ENCODE measurements at regions not wholly inside any gene's neighbourhood (a gene's known extent, or its start where the extent isn't known, plus 50 kb on each side); places are given as distances from the start of the nearest gene placed in this dataset.

DNA sequence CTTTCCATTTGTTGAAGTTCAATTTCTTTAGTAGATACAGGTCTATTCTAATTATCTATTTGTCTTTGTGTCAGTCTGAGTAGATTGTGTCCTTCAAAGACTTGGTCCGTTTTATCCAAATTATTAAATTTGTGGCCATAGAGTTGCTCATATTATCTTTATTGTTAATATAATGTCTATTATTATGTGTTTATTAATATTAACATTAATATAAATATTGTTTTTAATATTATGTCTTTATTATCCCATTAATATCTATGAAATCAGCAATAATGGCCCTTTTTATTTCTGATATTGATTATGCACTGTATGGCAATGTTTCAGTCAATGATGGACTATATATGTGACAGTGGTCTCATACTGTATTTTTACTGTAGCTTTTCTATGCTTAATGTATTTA lies 2067.3 kb upstream of the AGA start:
- DNase-seq = no peak

DNA sequence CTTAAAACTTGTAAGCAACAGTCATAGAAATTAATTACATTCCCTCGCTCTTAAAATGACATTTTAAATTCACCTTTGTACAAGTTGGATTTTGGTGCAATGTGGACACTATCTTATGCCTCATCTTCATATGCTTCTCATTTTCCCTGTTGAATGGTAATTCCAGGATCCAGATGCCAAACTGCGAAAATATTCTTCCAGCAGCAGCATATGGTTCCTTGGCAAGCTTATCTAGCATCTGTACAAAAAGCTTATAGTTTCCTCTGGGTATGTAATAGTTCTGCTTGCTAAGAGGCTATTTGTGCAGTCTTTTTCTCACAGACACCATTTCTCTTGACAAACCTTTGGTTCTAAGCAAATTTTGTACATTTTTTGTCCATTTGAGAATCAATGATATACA lies 2079.7 kb upstream of the AGA start:
- no peak for DNase-seq

DNA sequence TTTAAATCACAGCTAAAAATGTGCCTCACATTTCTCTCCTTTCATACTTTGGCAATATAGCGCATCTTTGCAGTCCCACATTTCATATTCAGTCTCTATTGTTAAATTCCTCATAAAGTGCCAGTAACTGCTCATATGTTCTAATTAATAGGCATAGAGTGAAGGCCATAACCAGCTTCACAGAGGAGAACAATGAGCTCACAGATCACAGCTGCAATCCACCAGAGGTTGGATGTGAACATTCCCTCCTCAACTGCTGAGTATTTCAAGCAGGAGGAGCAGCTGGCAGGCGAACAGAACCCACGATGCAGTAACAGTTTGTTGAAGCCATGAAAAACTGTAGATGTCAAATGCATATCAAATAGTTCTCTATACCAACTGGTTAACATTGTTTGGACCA lies 2088.7 kb upstream of the AGA start:
- no peak for DNase-seq

DNA sequence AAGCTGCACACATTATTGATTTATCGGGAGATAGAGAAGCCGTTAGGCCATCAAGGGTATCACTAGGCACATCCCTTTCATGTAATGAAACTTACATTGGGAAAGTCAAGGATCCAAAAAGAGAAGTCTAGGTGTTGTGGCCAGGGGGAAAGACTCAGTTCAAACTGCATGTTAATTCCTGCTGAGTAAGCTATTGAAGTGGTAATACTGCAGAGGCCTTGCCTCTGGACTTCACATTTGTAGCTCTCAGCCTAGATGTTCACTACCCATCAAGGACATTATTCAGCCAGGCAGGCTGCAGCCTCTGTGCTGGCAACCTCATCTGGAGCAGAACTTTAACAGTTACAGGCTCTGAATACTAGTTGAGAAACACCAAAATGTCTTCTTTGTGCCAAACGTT lies 2094.5 kb upstream of the AGA start:
- DNase-seq = no peak

DNA sequence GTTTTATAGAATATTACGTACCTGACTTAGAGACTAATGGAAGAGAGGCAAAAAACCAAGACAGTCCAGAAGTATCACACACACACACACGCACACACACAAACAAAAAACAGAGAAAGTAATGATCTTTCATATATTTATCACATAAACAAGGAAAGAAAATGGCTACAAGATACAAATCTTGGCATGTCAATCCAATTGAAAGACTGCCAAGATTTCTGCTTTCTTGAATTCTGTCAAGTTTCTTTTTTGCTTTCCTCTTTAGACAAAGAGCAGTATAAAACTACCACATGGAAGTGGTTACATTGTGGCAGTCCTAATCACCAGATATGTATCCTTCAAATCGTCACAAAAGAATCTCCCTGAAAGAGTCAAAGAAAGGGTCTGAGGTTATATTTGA lies 2097.4 kb upstream of the AGA start:
- DNase-seq = no peak

DNA sequence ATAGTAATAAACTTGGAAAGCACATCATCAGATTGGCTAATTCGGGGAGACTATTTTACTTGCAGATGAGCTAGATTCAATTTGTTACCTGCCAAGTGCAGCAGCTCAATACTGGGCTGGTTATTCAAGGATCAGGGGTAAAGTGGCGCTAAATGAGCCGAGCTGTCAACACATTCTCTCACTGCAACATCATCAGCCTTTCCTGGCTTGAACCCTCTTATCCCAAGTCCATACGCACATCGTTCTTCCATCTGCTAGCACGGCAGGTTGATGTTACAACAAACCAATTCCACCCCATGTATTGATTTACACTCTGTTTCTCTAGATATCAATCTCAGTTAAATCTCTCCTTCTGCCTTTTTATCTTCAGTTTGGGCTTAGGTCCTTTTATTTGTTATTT lies 2101.5 kb upstream of the AGA start:
- DNase-seq = no peak

DNA sequence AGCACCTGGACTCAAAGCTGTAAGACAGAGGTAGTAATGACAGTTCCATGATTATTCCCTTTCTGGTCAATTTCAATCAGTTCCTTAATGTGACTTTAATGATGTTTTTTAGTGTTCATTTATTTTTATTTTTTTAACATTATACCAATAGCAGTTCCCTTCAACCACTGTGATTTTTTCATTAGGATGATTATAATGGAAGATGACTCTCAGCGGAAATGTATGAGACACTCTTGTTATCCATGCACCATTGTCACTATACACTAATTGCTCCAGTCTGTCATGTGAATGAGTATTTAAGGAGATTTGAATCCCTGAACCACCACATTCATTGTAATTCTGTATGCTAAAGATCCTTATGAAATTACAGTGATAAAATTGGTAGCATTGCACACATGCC lies 2102.3 kb upstream of the AGA start:
- DNase-seq = no peak

DNA sequence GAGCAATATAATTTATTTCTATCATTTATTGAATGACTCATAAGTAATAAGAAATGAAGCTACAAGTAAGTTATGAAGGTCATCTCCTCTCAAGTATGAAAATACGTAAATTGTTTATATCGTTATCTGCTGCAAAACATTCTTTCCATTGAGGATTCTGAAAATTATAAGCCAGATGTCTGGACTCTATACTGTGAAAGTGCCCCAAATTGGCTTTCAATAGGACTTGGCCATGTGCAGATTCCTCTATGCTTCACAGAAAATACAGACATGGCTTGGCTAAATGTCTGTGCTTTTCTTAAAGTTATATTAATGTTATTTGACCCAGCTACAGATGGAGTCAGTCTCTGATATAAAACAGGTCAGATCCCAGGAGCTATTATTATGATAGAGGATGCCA lies 2109.9 kb upstream of the AGA start:
- DNase-seq = no peak

DNA sequence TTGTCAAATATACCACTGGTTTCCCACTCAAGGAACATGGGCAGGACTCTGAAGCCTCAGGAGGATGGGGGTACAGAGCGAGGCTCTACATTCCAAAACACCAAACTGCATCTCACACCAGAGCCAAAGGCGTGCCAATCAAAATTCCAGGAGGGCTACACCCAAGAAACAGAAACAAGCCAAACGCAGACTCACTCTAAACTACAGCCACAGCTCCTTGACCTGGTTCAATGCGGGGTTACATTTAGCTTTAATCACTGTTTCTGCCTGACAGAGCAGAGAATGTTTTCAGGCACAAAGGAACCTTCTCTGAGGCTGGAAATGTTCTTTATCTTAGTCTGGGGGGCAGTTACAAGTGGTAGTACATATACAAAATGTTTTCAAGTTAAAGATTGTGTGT lies 2121.5 kb upstream of the AGA start:
- no peak for DNase-seq

DNA sequence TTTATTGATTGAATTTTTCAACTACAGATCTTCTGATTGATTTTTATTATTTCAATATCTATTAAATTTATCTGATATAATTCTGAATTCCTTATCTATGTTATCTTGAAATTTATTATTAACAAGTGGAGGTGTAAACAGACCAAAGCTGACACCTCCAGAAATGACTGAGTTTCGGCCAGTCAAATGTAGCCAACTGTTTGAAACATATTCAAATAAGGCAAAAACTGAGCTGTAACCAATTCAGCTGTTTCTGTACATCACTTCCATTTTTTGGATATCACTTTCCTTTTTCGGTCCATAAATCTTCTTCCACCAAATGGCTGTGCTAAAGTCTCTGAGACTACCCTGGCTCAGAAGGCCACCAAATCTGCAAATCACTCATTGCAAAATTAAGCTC lies 2127.3 kb upstream of the AGA start:
- DNase-seq = no peak

DNA sequence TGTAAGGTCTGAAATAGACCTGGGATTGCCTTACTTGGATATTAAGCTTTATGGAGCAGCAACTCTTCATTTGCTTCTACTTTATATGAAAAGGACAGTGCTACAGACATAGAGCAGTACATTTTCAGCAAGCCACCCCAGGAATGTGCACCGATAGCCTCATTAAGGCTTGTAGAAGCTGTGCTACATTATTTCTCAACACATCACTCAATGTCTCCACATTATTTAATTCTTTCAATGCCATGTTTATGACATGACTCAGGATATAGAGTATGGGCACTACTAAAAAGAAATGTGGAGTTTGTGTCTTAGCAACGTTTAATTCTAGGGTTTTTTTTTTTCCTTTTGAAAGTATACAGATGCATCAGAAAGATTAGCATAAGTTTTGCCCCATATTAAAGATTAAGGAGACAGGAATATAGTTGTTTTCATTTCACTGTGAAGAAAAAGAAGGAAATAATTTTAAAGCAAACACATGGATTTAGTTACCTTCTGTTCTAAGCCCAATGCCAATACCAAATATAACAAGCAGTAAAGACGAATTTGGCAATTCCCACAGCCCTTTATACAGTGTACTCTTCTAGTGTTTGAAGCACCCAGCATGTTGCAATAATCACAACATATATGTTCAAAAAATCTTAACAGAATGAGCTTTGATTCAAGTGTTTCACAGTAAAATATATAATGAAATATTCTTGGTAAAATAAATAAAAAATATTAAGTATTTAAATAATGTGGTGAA lies 2140.1 kb upstream of the AGA start:
- no peak for DNase-seq

DNA sequence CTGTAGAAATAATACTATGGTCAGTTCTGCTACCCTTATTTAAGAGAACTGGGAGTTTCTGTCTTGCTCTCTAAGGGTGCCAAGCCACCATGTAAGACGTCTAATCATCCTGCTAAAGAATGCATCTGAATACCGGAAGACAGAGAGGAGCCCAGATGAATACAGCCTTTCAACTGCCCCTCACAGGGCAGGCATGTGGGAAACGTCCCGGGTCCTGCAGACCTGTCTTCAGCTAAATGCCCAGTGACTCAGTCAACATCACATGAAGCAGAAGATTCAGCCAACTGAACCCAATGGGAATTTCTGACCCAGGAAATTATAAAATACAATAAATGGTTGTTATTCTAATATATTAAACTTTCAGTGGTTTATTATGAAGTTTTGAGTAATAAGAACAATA lies 2141.0 kb upstream of the AGA start:
- no peak for DNase-seq

DNA sequence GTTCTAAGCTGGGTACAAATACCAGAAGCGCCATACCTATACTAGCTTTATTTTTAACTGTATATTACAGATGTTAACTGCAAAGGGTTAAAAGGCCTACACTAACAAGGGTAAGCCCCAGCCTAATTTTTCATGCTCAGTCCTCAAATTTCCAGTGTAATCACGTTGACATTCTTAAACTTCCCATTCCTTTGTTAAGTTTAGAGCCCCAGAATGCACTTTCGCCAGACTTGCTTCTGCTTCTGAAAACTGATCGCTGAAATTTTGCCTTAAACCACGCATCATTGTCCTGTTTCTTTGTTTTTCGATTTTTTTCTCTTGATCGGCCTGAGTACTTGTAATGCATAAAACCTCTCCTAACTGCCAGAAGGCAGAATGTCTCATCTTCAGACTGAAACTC lies 2141.9 kb upstream of the AGA start:
- DNase-seq = no peak

DNA sequence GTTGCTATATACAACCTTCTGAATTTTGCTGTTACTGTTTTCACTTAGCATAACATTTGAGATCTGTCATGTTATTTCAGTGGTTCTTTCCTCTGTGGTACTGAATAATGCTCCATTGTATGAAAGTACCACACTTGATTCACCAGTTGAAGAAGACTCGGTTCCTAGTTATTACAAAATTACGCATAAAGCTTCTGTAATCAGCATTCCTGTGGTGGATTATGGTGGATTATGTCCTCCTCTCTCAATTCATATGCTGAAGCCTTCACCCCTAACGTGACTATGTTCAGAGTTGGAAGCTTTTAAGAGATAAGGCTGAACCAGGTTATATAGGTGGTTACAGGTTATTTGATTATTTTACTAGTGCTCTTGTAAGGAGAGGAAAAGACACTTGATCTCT lies 2143.5 kb upstream of the AGA start:
- DNase-seq = no peak

DNA sequence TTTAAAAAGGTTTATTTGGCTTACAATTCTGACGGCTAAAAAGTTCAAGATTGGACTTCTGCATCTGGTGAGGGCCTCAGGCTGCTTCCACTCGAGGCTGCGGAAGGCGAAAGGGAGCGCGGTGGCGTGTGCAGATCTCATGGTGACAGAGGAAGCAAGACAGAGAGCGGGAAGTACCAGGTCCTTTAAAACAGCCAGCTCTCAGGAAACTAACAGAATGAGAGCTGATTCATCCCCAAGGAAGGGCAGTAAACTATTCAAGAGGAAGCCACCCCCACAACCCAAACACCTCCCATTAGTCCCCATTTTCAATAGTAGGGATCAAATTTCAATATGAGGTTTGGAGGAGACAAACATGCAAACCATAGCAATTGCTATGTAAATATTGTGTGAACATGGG lies 2144.2 kb upstream of the AGA start:
- DNase-seq = no peak

DNA sequence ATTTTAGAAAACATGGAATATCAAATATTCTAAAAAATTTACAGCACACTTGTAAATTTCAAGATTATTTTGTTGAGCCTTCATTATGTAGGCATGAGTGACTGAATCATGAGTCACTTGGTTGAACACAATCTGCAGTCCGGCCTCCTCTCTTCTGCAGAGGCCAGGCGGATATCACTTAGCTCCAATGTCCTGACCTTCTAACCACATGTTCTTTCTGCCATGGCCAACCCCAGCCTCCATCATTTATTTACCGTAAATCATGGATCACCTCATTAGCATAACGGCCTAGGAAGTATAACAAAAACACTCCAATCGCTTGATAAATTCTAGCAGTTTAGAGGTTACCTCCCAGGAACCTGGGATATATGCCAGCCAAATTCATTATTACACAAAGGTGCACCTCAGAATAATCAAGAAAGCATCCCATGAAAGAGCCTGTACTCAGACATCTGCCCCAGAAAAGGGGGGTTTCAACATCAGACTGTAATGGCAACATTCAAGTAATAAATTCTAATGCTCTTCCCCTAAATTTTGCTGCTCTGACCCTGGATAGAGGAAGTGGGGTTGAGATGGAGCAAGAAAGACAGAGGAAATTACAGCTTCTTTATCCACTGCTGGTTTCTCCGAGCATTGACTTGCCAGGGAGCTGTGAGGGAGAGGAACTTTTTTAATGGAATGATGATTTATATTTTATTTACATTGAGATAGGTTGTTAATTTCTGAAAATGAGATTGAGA lies 2153.6 kb upstream of the AGA start:
- no peak for DNase-seq

DNA sequence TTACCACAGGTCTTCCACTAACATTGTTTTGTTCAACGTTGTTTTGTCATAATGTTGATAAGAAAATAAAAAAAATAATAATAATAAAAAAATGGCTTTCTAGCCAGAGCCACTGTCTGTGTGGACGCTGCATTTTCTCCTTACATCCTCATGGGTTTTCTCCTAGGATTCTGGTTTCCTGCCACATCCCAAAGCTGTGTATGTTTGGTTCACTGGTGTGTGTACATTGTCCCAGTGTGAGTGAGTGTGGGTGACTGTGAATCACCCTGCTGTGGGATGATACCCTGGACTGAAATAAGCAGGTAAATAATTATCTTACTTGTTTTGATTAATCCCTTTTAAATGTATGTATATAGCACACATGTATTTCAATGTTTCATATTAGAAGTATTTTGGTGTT lies 2154.4 kb upstream of the AGA start:
- DNase-seq = no peak

DNA sequence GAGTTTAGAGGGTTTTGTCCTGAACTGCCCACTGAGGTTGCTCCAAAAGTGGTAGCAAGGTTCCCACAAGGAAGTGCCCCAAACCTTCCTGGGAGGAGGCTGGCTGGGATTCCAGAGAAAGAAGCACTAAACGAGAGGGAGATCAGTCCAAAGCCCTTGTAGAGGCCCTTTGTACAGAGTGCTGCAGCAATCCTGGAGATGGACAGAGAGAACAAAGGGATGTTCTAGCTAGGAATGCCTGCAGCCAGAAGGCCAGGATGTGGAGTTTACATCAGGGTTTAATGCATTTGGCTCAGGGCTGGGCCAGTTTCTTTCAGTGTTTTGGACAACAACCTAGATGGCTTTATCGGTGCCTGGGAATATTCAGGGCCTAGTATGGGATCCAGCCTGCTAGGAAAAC lies 2155.1 kb upstream of the AGA start:
- no peak for DNase-seq

DNA sequence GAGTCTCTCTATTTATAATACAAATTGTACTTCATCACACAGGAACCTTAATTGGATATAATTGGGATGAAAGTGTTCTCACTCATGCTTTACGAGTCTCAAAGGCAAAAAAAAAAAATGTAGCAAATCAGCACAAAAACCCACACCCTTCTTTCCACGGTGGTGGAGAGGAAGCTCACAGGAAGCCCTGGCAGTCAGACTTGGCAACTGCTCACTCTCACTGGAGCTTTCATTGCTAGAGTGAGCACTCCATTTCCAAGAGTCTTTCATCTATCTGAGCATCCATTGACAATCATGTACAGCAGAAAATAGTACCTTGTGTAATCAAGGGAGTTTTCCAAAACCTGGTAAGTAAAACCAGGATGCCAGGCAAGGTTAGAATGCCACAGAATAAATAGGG lies 2159.4 kb upstream of the AGA start:
- DNase-seq = no peak

DNA sequence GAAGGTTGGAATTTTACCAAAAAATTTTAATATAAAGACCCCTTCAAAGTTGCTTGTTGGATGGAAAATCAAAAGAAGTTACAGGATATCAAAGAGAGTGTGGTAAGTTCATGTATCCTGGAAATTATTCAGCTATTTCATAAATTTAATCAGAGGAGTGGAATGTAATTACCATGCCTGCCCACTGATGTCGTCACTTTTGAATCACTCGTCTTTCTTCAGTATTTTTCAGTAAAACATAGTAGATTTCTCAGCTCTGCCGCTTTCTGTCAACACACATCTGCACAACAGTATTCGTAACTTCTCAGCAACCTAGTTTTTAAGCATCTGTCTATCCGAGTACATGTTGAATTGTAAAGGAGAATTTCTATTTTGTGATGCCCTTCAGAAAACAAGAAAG lies 2163.0 kb upstream of the AGA start:
- no peak for DNase-seq

DNA sequence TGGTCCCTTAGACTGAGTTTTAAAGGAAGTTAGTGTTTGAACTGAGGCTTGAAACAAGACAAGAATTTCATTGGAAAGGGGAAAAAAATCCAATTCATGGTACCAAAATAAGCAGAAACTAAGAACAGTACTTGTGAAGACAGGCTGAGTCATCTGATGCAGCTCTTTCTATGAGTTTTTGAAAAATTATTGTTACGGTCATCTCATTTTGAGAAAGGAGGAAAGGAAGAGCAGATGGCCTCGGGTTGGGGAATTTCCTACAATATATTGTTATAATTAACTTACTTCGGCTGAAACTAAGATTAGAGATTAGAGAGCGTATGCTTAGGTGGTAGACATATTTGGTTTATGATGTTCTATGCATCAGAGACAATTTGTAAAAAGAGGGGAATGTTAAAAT lies 2164.8 kb upstream of the AGA start:
- DNase-seq = no peak

DNA sequence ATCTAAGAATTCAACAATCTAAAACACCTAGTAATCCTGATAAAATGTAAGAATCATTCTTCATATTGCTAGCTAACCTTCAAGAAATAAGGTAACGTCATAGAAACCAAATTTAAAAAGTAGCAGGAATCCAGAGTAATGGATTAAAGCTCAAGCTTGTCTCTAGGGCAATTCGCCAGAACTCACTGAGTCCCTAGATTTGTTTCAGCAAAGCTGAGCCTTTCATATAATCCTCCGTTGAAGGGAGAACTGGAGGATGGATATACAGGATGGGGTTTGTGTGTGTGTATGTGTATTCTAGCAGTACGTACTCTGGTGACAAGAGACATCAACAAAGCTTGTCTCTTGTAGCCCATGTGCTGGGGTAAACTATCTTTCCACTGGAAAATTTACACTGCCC lies 2173.5 kb upstream of the AGA start:
- DNase-seq = no peak

DNA sequence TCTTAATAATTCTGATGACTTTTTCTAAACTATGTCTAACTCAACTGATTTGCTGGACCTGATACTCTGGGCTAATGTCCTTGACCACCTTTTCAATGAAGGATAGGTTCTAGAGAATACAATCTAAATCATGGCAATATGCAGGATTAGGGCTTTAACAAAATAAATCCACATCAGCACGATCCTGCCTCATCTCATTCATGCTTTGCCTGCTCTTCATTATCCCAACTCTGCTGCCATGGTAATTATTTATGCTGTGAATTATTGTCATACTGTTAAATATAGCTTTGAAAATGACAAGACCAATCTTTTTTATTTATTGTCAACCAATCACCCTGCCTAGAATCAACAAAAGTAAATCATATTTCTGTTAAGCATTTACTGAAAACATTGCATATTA lies 2176.7 kb upstream of the AGA start:
- DNase-seq = no peak

DNA sequence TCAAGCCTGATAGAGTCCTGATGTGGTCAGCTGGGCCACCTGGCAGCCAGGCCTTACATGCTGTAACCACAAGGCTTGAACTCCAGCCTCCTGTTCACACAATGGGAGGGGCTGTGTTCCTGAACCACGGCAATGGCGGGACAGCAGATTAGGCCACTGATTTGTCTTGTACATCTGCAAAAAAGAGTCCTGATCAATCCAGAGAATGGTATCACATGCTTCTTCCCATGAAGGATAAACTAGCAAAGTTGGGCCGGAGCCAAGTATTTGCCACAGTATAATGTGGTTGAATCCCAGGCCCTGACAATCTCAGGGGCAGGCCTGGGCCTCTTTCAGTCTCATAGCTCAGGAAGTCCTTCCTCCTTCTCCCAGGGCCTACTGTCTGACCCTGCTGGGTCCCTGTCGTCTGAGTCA lies 2182.5 kb upstream of the AGA start:
- DNase-seq = no peak

DNA sequence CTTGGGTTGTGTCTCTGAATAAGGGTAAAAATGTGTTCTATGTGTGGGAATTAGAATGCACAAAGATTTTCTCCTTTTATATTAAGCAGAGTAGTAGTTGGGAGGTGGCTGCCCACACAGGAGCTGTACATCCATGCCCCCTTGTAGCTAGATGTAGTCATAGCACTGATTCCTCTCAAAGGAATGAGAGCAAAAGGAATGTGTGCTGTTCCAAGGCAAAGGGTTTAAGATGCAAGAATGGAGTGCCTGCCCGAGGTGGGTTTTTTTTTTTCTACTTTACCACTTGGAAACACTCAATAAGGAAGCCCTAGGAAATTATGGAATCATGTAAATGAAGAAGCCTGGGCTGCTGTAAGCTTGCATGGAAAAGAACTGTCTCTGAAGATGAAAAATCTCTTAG lies 2183.2 kb upstream of the AGA start:
- no peak for DNase-seq
